B cell (primary cell): ENCODE measurements at regions not wholly inside any gene's neighbourhood (a gene's known extent, or its start where the extent isn't known, plus 50 kb on each side); places are given as distances from the start of the nearest gene placed in this dataset.

Experiments
- ATAC-seq: fragments of 200-7000 bp; cut with Tn5 transposase; one replicate; pipeline ENCODE4 v1.10.0; 2021; ENCODE audit warnings: low read depth, mild to moderate bottlenecking, moderate number of reproducible peaks, moderate library complexity
- CTCF ChIA-PET: fragments of 350-600 bp; sonication (Branson Sonifier 250); formaldehyde crosslinking; loops from one replicate; lab custom pipeline; 2021; ENCODE audit warnings: antibody characterized with exemption, inconsistent platforms; lab: Charles Lee
- POLR2A ChIA-PET: fragments of 350-600 bp; sonication (Branson Sonifier 250); formaldehyde crosslinking; loops from one replicate; lab custom pipeline; 2021; ENCODE audit warnings: antibody characterized with exemption; lab: Charles Lee
- DNase-seq: peaks from one replicate; pipeline ENCODE4 v3.0.0; 2013
- H2AFZ ChIP-seq: 2 replicates; pipeline ENCODE4 v1.6.1; 2012; ENCODE audit warnings: mild to moderate bottlenecking, low read depth, low read length; ENCODE audit not compliant: insufficient read depth, poor library complexity, severe bottlenecking
- H3K27ac ChIP-seq, 2 donors: 1 replicate in 1 of 2; 2 replicates in 1 of 2; pipeline ENCODE4 v1.5.1; 2012 to 2013; ENCODE audit warnings: low read length in 2 of 2, mild to moderate bottlenecking in 2 of 2, moderate library complexity in 1 of 2
- H3K27me3 ChIP-seq, 4 experiments: fragments of 200-600 bp in 1 of 4; sonication (generic) in 1 of 4; replicated peaks in 1 of 4; 1 replicate in 2 of 4; 2 replicates in 2 of 4; pipeline versions ENCODE4 v1.6.1 to v1.7.0; 2013 to 2016; ENCODE audit warnings: low read length in 3 of 4, mild to moderate bottlenecking in 2 of 4, mixed read lengths in 1 of 4, moderate library complexity in 1 of 4; ENCODE audit not compliant: insufficient read depth in 4 of 4, control insufficient read depth in 3 of 4; ENCODE audit errors: control extremely low read depth in 1 of 4
- H3K36me3 ChIP-seq, 2 experiments: replicated peaks in 1 of 2; 1 replicate in 1 of 2; 2 replicates in 1 of 2; pipeline versions ENCODE4 v1.6.1 to v1.7.1; 2013; ENCODE audit warnings: low read length in 1 of 2; ENCODE audit not compliant: insufficient read depth in 2 of 2, control insufficient read depth in 1 of 2; ENCODE audit errors: control extremely low read depth in 1 of 2, extremely low read depth in 1 of 2
- H3K4me1 ChIP-seq, 2 donors: fragments of 200-600 bp in 1 of 2; sonication (generic) in 1 of 2; 1 replicate in 1 of 2; 2 replicates in 1 of 2; pipeline versions ENCODE4 v1.5.1 to v1.6.1; 2013 to 2017; ENCODE audit warnings: low read length in 2 of 2; ENCODE audit not compliant: control insufficient read depth in 2 of 2, insufficient read depth in 2 of 2
- H3K4me2 ChIP-seq: replicated peaks from 2 replicates; pipeline ENCODE3; 2012; ENCODE audit warnings: mild to moderate bottlenecking, low read depth, low read length; ENCODE audit not compliant: poor library complexity, severe bottlenecking
- H3K4me3 ChIP-seq, 5 experiments: fragments of 200-600 bp in 1 of 5; sonication (generic) in 1 of 5; 1 replicate in 3 of 5; 2 replicates in 2 of 5; pipeline versions ENCODE4 v1.5.1 to v1.7.0; 2011 to 2016; ENCODE audit warnings: low read length in 4 of 5, mild to moderate bottlenecking in 4 of 5, low read depth in 2 of 5, control low read depth in 1 of 5, moderate library complexity in 1 of 5; ENCODE audit not compliant: insufficient read depth in 1 of 5; ENCODE audit errors: control extremely low read depth in 1 of 5, extremely low read depth in 1 of 5
- H3K79me2 ChIP-seq: fragments of 200-600 bp; sonication (generic); one replicate; pipeline ENCODE4 v1.6.0; 2016; ENCODE audit warnings: low read length; ENCODE audit not compliant: control insufficient read depth, insufficient read depth
- H3K9ac ChIP-seq: fragments of 200-600 bp; sonication (generic); 2 replicates; pipeline ENCODE4 v1.6.1; 2017; ENCODE audit warnings: mild to moderate bottlenecking, low read length, moderate library complexity
- H3K9me3 ChIP-seq, 3 donors: one replicate each; pipeline versions ENCODE4 v1.6.1 to v1.7.1; 2013; ENCODE audit warnings: low read length in 2 of 3; ENCODE audit not compliant: control insufficient read depth in 2 of 3, insufficient read depth in 1 of 3; ENCODE audit errors: control extremely low read depth in 1 of 3
- H4K20me1 ChIP-seq: 2 replicates; pipeline ENCODE4 v1.6.0; 2012; ENCODE audit warnings: mild to moderate bottlenecking, low read length; ENCODE audit not compliant: insufficient read depth, control insufficient read depth, poor library complexity, severe bottlenecking
- H3K27ac Mint-ChIP-seq: one replicate; pipeline ENCODE4 v1.8.0; 2021; ENCODE audit warnings: mixed read lengths
- H3K27me3 Mint-ChIP-seq: one replicate; pipeline ENCODE4 v1.8.0; 2021; ENCODE audit warnings: mixed read lengths
- H3K4me1 Mint-ChIP-seq: one replicate; pipeline ENCODE4 v1.8.0; 2021; ENCODE audit warnings: mixed read lengths
- H3K4me3 Mint-ChIP-seq: one replicate; pipeline ENCODE4 v1.8.0; 2021; ENCODE audit warnings: mixed read lengths
- H3K9me3 Mint-ChIP-seq: one replicate; pipeline ENCODE4 v1.8.0; 2022; ENCODE audit warnings: mixed read lengths; ENCODE audit not compliant: insufficient read depth
- CTCF ChIP-seq: fragments of 200-600 bp; IDR thresholded peaks from one replicate; pipeline ENCODE4 v1.8.0; 2022; ENCODE audit warnings: antibody characterized with exemption, mild to moderate bottlenecking
- EZH2 ChIP-seq: IDR thresholded peaks from 2 replicates; pipeline ENCODE4 v1.6.1; 2012; ENCODE audit warnings: borderline replicate concordance, low read depth, mild to moderate bottlenecking, moderate library complexity, low read length; ENCODE audit not compliant: insufficient read depth, poor library complexity, severe bottlenecking
- whole genome bisulfite sequencing: methylation state at CpG from one replicate; pipeline ENCODE4 v1.1.5; 2013; ENCODE audit warnings: missing lambda C conversion rate; ENCODE audit not compliant: insufficient coverage; 5-methylcytosine and 5-hydroxymethylcytosine counted together
- intact Hi-C: fragments of 100-400 bp; cut with micrococcal nuclease; formaldehyde crosslinking; loops from one replicate; pipeline ENCODE4 v1.10.0; 2022

GRCh38 chr1:58924016-58924565 is 140.2 kb upstream of the JUN start:
- intact Hi-C loops, result no loop called here
- H3K4me3 Mint-ChIP-seq, result no peak overlapping the region
- H3K27ac ChIP-seq, result no peak overlapping the region
- ChIA-PET CTCF (interaction anchor here (1.2 kb wide), 1 partner anchor 775 kb away, joined by 3 read pairs; no protein-coding TSS in a partner anchor), POLR2A (no interaction called here)
- no peaks in the 10 kb centered on the region for H4K20me1 ChIP-seq
- TF ChIP-seq EZH2 (no peak), CTCF (no peak)
- no peaks in the 10 kb centered on the region for H3K27me3 Mint-ChIP-seq
- ATAC-seq (no peak), DNase-seq (no peak)
- H3K27ac Mint-ChIP-seq, result no peak overlapping the region
- H3K4me3 ChIP-seq, result no peak overlapping the region
- no peak overlapping the region for H3K9ac ChIP-seq
- H3K4me2 ChIP-seq, result no peak overlapping the region
- H3K27me3 ChIP-seq, result no peaks in the 10 kb centered on the region
- H3K4me1 Mint-ChIP-seq, result peaks cover 12% of the 10 kb centered on the region
- peaks cover 0 to 12% of the 10 kb centered on the region in 2 donors for H3K4me1 ChIP-seq
- H3K79me2 ChIP-seq, result no peaks in the 10 kb centered on the region
- H3K9me3 ChIP-seq, result no peaks in the 10 kb centered on the region
- H2AFZ ChIP-seq, result no peak overlapping the region
- H3K36me3 ChIP-seq, result no peaks in the 10 kb centered on the region
- no peaks in the 10 kb centered on the region for H3K9me3 Mint-ChIP-seq

GRCh38 chr1:58924821-58925220 is 141.0 kb upstream of the JUN start:
- Mint-ChIP-seq H3K27ac (no peak overlapping the region), H3K4me1 (peaks cover 12% of the 10 kb centered on the region), H3K27me3 (no peaks in the 10 kb centered on the region), H3K9me3 (no peaks in the 10 kb centered on the region), H3K4me3 (no peak overlapping the region)
- no peaks in the 10 kb centered on the region for H4K20me1 ChIP-seq
- intact Hi-C loops, result no loop called here
- ATAC-seq (no peak), DNase-seq (no peak)
- 100% methylated on average over 2 of the region's 4 CpGs for WGBS
- H3K79me2 ChIP-seq, result no peaks in the 10 kb centered on the region
- H3K27me3 ChIP-seq, result no peaks in the 10 kb centered on the region
- no peak overlapping the region for H3K4me3 ChIP-seq
- TF ChIP-seq CTCF, result no peak
- TF ChIP-seq EZH2, result no peak
- H2AFZ ChIP-seq, result no peak overlapping the region
- H3K9ac ChIP-seq, result no peak overlapping the region
- ChIA-PET CTCF (no interaction called here), POLR2A (no interaction called here)
- no peak overlapping the region for H3K4me2 ChIP-seq
- H3K9me3 ChIP-seq, result no peaks in the 10 kb centered on the region
- H3K4me1 ChIP-seq, result peaks cover 0 to 12% of the 10 kb centered on the region in 2 donors
- no peaks in the 10 kb centered on the region for H3K36me3 ChIP-seq
- H3K27ac ChIP-seq, result no peak overlapping the region
